WI38 (cell line): ENCODE measurements at regions not wholly inside any gene's neighbourhood (a gene's known extent, or its start where the extent isn't known, plus 50 kb on each side); places are given as distances from the start of the nearest gene placed in this dataset.

Source experiments
- H3K4me3 ChIP-seq: 2 replicates; pipeline ENCODE4 v1.5.1; 2011; ENCODE audit warnings: low read depth, mild to moderate bottlenecking, control low read depth, low read length
- TF ChIP-seq, protein P1 (sequence below): IDR thresholded peaks from 2 replicates; pipeline ENCODE4 v1.5.1; 2012; ENCODE audit warnings: low read depth, mild to moderate bottlenecking, control low read depth, low read length

DNA sequence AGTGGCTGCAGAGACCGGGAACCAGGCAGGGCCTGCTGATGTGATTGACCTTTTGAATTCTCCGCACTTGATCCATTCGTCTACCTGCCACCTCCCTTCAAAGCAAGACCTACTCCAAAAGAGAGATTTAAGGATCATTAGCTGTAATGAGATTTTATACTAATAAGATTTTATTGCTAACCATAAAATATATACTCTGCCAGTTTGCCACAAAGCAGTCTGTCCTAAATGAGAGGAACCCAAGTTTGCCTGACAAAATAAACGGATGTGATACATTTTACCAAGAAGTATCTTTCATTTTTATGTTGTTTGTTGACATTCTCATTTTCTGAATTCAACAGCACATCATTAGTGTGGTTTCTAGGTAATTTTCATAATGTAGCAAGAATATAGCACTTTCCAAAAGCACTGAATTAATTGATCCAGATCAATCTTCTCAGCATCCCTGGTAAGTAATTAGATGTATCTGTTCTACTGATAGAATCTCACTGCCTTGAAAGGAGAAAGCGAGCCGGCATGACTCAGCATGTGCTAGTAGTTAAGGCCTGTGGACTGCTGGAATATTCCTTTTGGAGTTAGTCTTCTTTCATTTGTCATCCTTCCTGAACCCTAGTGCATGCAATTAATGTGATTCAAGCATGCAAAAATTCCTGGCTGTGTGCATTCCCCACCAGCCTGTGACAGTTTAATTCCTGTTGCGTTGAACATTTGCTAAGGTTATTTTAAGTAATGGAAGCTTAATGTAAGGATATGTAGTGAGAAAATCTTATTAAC lies 128.5 kb downstream of the ARL6IP6 start:
- TF ChIP-seq, protein P1, sequence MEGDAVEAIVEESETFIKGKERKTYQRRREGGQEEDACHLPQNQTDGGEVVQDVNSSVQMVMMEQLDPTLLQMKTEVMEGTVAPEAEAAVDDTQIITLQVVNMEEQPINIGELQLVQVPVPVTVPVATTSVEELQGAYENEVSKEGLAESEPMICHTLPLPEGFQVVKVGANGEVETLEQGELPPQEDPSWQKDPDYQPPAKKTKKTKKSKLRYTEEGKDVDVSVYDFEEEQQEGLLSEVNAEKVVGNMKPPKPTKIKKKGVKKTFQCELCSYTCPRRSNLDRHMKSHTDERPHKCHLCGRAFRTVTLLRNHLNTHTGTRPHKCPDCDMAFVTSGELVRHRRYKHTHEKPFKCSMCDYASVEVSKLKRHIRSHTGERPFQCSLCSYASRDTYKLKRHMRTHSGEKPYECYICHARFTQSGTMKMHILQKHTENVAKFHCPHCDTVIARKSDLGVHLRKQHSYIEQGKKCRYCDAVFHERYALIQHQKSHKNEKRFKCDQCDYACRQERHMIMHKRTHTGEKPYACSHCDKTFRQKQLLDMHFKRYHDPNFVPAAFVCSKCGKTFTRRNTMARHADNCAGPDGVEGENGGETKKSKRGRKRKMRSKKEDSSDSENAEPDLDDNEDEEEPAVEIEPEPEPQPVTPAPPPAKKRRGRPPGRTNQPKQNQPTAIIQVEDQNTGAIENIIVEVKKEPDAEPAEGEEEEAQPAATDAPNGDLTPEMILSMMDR, result no peak
- H3K4me3 ChIP-seq, result no peak overlapping the region

DNA sequence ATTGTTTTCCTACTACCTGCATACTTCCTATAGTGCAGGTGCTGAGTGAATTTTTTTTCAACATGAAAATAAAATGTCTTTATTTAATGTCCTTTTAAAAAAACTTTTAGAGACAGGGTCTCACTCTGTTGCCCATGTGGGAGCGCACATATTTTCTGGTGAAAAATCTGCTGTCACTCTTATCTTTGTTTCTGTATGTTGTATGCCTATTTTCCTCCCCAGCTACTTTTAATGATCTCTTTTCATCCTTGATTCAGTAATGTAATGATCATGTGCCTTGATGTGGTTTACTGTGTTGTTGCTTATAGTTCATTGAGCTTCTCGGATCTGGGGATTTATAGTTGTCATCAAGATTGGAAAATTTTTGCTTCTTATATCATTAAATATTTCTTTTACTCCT lies 117.3 kb downstream of the ARL6IP6 start:
- TF ChIP-seq, protein P1, result no peak
- no peak overlapping the region for H3K4me3 ChIP-seq

DNA sequence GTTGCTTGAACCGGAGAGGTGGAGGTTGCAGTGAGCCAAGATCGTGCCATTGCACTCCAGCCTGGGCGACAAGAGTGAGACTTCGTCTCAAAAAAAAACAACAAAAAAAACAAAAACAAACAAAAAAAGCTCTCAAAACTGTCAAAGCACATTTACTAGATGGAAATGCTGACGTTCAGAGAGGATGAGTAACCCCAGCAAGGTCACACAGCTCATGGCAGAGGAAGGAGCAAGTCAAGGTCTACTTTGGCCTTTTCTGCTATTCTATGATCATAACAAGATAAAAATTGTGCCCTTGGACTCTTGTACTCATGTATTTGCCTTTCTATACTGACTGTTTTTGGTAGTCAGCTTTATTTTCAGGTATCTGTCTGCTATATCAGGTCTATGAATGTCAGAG lies 109.5 kb downstream of the ARL6IP6 start:
- TF ChIP-seq, protein P1, result no peak
- H3K4me3 ChIP-seq, result no peak overlapping the region

DNA sequence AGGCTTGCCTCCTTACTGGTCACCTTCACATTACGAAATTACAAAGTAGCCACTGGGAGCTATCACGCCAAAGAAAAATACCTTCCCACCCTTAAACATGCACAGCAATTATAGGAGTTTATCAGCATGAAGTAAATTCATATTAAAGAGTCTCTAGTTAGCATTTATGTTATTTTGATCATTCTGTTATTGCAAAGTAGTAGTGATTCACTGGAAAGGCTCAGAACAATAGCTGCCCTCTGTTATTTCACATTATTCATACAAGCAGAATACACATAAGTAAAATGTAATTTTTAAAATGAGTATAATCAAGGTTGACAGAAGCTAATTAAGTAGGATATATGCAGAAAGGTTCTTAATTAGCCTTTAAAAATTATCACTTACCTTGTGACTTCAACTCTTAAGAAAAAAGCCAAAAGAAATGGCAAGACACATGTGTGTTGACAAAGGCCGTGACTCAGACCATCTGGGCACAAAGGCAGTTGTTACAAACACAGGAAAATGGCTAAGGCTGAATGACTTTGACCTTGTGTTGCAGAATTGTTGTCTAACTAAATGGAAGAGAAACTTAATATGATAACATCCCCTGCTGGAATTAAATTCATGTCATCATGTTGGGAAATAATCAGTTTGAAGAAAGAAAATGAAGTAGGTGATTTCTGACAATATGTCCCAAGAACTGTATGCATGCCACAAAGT lies 108.3 kb downstream of the ARL6IP6 start:
- TF ChIP-seq, protein P1, result no peak
- H3K4me3 ChIP-seq, result no peak overlapping the region

DNA sequence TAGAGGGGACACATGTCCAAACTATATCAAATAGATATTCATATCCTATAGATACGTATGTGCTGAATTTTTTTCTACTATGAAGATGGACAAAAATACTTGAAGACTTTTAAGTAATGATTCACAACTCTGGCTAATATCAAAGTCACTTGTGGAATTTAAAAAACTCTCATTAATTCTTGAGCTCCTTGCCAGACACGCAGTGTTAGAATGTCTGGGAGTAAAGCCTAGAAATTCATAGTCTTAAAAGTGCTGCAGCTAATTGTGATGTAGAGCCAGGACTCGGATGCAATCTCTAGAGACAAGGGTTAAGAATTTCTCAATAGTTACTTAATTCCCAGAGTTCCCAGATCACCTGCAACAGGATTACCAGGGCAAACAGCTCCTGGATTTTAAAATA lies 107.4 kb downstream of the ARL6IP6 start:
- no peak overlapping the region for H3K4me3 ChIP-seq
- TF ChIP-seq, protein P1, result no peak

DNA sequence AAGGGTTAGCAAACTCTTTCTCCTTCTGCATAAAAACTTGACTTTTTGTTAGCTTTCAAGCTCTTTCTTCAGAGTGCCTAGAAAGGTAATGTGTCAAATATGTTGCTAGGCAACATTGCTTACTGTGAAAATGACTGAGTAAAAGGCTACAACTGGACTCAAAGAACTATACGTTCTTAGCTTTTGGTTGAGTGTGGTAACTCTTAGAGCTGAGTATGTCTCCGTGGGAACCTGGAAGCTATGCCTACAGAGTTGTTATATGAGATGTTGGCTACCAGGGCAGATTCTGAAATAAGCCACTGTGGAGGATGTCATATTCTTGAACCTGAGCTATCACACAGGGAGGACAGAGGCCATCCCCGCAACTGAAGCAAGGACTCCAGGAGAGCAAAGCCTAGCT lies 105.5 kb downstream of the ARL6IP6 start:
- TF ChIP-seq, protein P1, result no peak
- no peak overlapping the region for H3K4me3 ChIP-seq

DNA sequence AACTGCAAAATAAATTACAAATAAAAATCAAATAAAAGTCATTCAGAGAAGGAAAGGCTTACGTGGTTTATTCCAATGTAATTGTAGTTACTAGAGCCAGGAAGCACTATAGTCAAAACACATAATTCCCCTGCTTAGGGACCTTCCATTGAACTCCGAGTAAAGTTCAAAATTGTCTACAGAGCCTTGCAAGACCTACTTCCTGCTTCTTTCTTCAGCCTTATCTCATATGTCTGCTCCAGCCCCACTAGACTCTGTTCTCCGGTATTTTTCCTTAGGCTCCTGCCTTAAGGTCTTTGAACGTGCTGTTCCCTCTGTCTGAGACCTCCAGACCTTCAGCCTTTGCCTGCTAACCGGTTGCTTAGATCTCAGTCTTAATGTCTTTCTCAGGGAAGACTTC lies 104.3 kb downstream of the ARL6IP6 start:
- TF ChIP-seq, protein P1, result no peak
- no peak overlapping the region for H3K4me3 ChIP-seq
